GM18511 (cell line): ENCODE measurements at regions not wholly inside any gene's neighbourhood (a gene's known extent, or its start where the extent isn't known, plus 50 kb on each side); places are given as distances from the start of the nearest gene placed in this dataset.
A peak's percentile ranks its signal among the peaks of the same experiment; 100 is the strongest.

ENCODE experiments used
- ATAC-seq: cut with Tn5 transposase; IDR thresholded peaks from one replicate; pipeline ENCODE4 v1.9.1; 2021; ENCODE audit warnings: mild to moderate bottlenecking, moderate library complexity; ENCODE audit not compliant: unreplicated experiment

GRCh38 chrX:42944381-42944998 lies 166.5 kb upstream of the PPP1R2C start:
- no peak for ATAC-seq

- ATAC-seq: no peak
Observed at GRCh38 chrX:42946544-42947194, 168.7 kb upstream of the PPP1R2C start.

GRCh38 chrX:42948723-42949657 lies 171.0 kb upstream of the PPP1R2C start:
- no peak for ATAC-seq

GRCh38 chrX:42951747-42952146 lies 173.8 kb upstream of the PPP1R2C start:
- ATAC-seq: no peak

GRCh38 chrX:42952621-42953020 lies 174.7 kb upstream of the PPP1R2C start:
- ATAC-seq: no peak

GRCh38 chrX:42954880-42955279 lies 176.9 kb upstream of the PPP1R2C start:
- ATAC-seq: peak; percentile 18

- peak; percentile 86 for ATAC-seq
Observed at GRCh38 chrX:42955349-42955748, 177.4 kb upstream of the PPP1R2C start.

GRCh38 chrX:42967681-42968300 lies 189.8 kb upstream of the PPP1R2C start:
- ATAC-seq: no peak

- no peak for ATAC-seq
Observed at GRCh38 chrX:42973321-42973720, 195.4 kb upstream of the PPP1R2C start.

- ATAC-seq: no peak
Observed at GRCh38 chrX:42975906-42976305, 197.9 kb upstream of the PPP1R2C start.

GRCh38 chrX:42976746-42977366 lies 198.9 kb upstream of the PPP1R2C start:
- no peak for ATAC-seq

GRCh38 chrX:42978655-42979379 lies 200.9 kb upstream of the PPP1R2C start:
- no peak for ATAC-seq

GRCh38 chrX:42988700-42989099 lies 210.7 kb upstream of the PPP1R2C start:
- ATAC-seq: peak; percentile 66

- no peak for ATAC-seq
Observed at GRCh38 chrX:42992199-42992943, 214.4 kb upstream of the PPP1R2C start.

GRCh38 chrX:42996861-42997260 lies 218.9 kb upstream of the PPP1R2C start:
- ATAC-seq: no peak

- no peak for ATAC-seq
Observed at GRCh38 chrX:43000121-43000520, 222.2 kb upstream of the PPP1R2C start.

- ATAC-seq: peak; percentile 86
Observed at GRCh38 chrX:43002526-43003203, 224.7 kb upstream of the PPP1R2C start.

- peak; percentile 38 for ATAC-seq
Observed at GRCh38 chrX:43003204-43003565, 225.2 kb upstream of the PPP1R2C start.

- ATAC-seq: peak; percentile 34
Observed at GRCh38 chrX:43003939-43004338, 226.0 kb upstream of the PPP1R2C start.
